Right lobe of liver (tissue), 6 donors: ENCODE measurements at regions not wholly inside any gene's neighbourhood (a gene's known extent, or its start where the extent isn't known, plus 50 kb on each side); places are given as distances from the start of the nearest gene placed in this dataset.

Experiments used
- ATAC-seq, 4 donors: fragments of 200-7000 bp; cut with Tn5 transposase; one replicate each; pipeline ENCODE4 v1.9.1; 2020; ENCODE audit warnings: mild to moderate bottlenecking in 4 of 4, moderate library complexity in 4 of 4
- DNase-seq, 3 donors: peaks; one replicate each; pipeline ENCODE4 v3.0.0-alpha.2; 2020
- H3K27ac ChIP-seq, 3 donors: fragments of 200-600 bp; one replicate each; pipeline ENCODE4 v1.8.0; 2022
- H3K27me3 ChIP-seq, 2 donors: fragments of 200-600 bp; one replicate each; pipeline ENCODE4 v1.8.0; 2022
- H3K36me3 ChIP-seq, 4 donors: fragments of 200-600 bp; sonication (generic) in 1 of 4; one replicate each; pipeline versions ENCODE4 v1.5.1 to v1.8.0; 2017 to 2022; ENCODE audit warnings: control low read depth in 1 of 4
- H3K4me1 ChIP-seq, 4 donors: fragments of 200-600 bp; sonication (generic) in 1 of 4; one replicate each; pipeline versions ENCODE4 v1.5.1 to v1.8.0; 2017 to 2022; ENCODE audit warnings: control low read depth in 1 of 4
- H3K4me3 ChIP-seq, 3 donors: fragments of 200-600 bp; one replicate each; pipeline ENCODE4 v1.8.0; 2022
- H3K9me3 ChIP-seq, 4 donors: fragments of 200-600 bp; sonication (generic) in 1 of 4; one replicate each; pipeline versions ENCODE4 v1.5.1 to v1.8.0; 2017 to 2022; ENCODE audit warnings: control low read depth in 1 of 4
- POLR2A ChIP-seq: fragments of 450-650 bp; IDR thresholded peaks from one replicate; pipeline ENCODE4 v1.6.1; 2017; ENCODE audit warnings: antibody characterized with exemption, mild to moderate bottlenecking
- WGBS: methylation state at CpG from one replicate; pipeline ENCODE4 v1.1.6; 2018; ENCODE audit warnings: low coverage, low lambda C conversion rate; ENCODE audit not compliant: insufficient coverage; ENCODE audit errors: missing lambda C conversion rate; 5-methylcytosine and 5-hydroxymethylcytosine counted together
- intact Hi-C, 2 donors: fragments of 100-400 bp; cut with DNase I; formaldehyde crosslinking; loops; one replicate each; pipeline versions ENCODE4 v1.11.2 to v1.14.1; 2022
- TF ChIP-seq, protein P1 (sequence below), 4 donors: fragments of 200-600 bp in 3 of 4; fragments of 450-650 bp in 1 of 4; IDR thresholded peaks; one replicate each; pipeline versions ENCODE4 v1.5.1 to v1.8.0; 2016 to 2022; ENCODE audit warnings: antibody characterized with exemption in 4 of 4, mild to moderate bottlenecking in 2 of 4
- donor health status: DM: no; HTN: yes; CAD: no.
- donor health status: DM: no; HTN: no; CAD: no.
- donor health status: DM: no; HTN: no; CAD: no.
- donor health status: DM: no; HTN: yes; CAD: no.
- donor health status: DM: no; HTN: yes; CAD: no.

GRCh38 chr4:24116107-24116506, 226.3 kb upstream of the PPARGC1A start:
- 29% methylated on average over 3 of the region's 3 CpGs for WGBS

GRCh38 chr4:24114919-24115500, 225.2 kb upstream of the PPARGC1A start:
- peaks cover 0 to 23% (median 0%) of the 10 kb centered on the region in 4 donors for H3K4me1 ChIP-seq
- no peaks in the 10 kb centered on the region for H3K27me3 ChIP-seq
- no peak overlapping the region for H3K4me3 ChIP-seq
- WGBS, result 82% methylated on average over 8 of the region's 8 CpGs
- intact Hi-C loops, result no loop called here
- no peaks in the 10 kb centered on the region for H3K9me3 ChIP-seq
- ATAC-seq (no peak), DNase-seq (no peak)
- H3K27ac ChIP-seq, result no peak overlapping the region
- H3K36me3 ChIP-seq, result no peaks in the 10 kb centered on the region
- TF ChIP-seq POLR2A, result no peak
- TF ChIP-seq, protein P1, sequence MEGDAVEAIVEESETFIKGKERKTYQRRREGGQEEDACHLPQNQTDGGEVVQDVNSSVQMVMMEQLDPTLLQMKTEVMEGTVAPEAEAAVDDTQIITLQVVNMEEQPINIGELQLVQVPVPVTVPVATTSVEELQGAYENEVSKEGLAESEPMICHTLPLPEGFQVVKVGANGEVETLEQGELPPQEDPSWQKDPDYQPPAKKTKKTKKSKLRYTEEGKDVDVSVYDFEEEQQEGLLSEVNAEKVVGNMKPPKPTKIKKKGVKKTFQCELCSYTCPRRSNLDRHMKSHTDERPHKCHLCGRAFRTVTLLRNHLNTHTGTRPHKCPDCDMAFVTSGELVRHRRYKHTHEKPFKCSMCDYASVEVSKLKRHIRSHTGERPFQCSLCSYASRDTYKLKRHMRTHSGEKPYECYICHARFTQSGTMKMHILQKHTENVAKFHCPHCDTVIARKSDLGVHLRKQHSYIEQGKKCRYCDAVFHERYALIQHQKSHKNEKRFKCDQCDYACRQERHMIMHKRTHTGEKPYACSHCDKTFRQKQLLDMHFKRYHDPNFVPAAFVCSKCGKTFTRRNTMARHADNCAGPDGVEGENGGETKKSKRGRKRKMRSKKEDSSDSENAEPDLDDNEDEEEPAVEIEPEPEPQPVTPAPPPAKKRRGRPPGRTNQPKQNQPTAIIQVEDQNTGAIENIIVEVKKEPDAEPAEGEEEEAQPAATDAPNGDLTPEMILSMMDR (IDR thresholded peaks at IDR 0.05), result no peak

More at GRCh38 chr4:24116107-24116506, 226.3 kb upstream of the PPARGC1A start:
- peaks cover 0 to 14% (median 0%) of the 10 kb centered on the region in 4 donors for H3K4me1 ChIP-seq
- peak overlapping the region in 1 of 3 donors; percentile 17 for H3K4me3 ChIP-seq
- no peak for DNase-seq
- intact Hi-C loops, result no loop called here
- TF ChIP-seq, protein P1 (IDR thresholded peaks at IDR 0.05), result no peak
- no peak for TF ChIP-seq POLR2A
- no peaks in the 10 kb centered on the region for H3K27me3 ChIP-seq
- no peak overlapping the region for H3K27ac ChIP-seq
- peak; percentile 22 to 61 (median 44) for ATAC-seq
- H3K36me3 ChIP-seq, result no peaks in the 10 kb centered on the region
- H3K9me3 ChIP-seq, result no peaks in the 10 kb centered on the region

- ATAC-seq, result peak; percentile 55 to 75 (median 67)
- no peak for DNase-seq
- H3K27ac ChIP-seq, result no peak overlapping the region
- peaks cover 0 to 23% (median 0%) of the 10 kb centered on the region in 4 donors for H3K4me1 ChIP-seq
- WGBS, result 43% methylated on average over 3 of the region's 4 CpGs
- no peaks in the 10 kb centered on the region for H3K9me3 ChIP-seq
- intact Hi-C loops, result no loop called here
- no peaks in the 10 kb centered on the region for H3K36me3 ChIP-seq
- no peak overlapping the region for H3K4me3 ChIP-seq
- TF ChIP-seq, protein P1 (IDR thresholded peaks at IDR 0.05), result no peak
- TF ChIP-seq POLR2A, result no peak
- no peaks in the 10 kb centered on the region for H3K27me3 ChIP-seq
These were observed 224.6 kb upstream of the PPARGC1A start for GRCh38 chr4:24114444-24114843.

GRCh38 chr4:24112466-24112865, 222.6 kb upstream of the PPARGC1A start:
- 95% methylated on average over 2 of the region's 2 CpGs for WGBS
- no peaks in the 10 kb centered on the region for H3K9me3 ChIP-seq
- H3K27me3 ChIP-seq, result no peaks in the 10 kb centered on the region
- peaks cover 0 to 23% (median 0%) of the 10 kb centered on the region in 4 donors for H3K4me1 ChIP-seq
- ATAC-seq (no peak), DNase-seq (no peak)
- H3K4me3 ChIP-seq, result no peak overlapping the region
- TF ChIP-seq, protein P1 (IDR thresholded peaks at IDR 0.05), result no peak
- no peak for TF ChIP-seq POLR2A
- intact Hi-C loops, result no loop called here
- H3K27ac ChIP-seq, result no peak overlapping the region
- no peaks in the 10 kb centered on the region for H3K36me3 ChIP-seq
